ENCODE measurements at regions not wholly inside any gene's neighbourhood (a gene's known extent, or its start where the extent isn't known, plus 50 kb on each side); places are given as distances from the start of the nearest gene placed in this dataset.

DNA sequence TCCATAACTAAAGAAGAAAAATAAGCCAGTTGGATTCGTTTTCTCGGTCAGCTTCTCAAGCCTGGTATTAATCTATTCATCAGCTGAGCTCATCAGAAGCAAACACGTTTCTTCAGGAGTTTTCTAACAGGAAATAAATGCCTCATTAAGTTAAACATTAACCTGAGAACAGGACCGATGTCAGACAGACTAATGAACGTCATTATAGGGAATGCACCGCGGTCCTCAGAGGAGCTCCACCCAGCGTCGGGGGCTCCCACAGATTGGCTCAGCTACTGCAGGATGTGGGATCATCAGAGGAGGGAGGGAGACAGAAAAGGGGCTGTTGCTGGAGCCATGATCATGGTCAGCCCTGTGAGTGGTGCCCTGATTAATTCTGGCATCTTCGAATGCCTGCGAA lies 615.4 kb downstream of the PTPRU start:
- H3K9me3 ChIP-seq, result no peaks in the 10 kb centered on the region
- no peak for DNase-seq (ENCODE audit: low spot score in 2 of 2)
- in situ Hi-C loops (cut with MboI; ENCODE audit: low sequenced_read_pairs), result no loop called here
- H3K36me3 ChIP-seq (replicated peaks), result no peaks in the 10 kb centered on the region
- H3K4me1 ChIP-seq, result no peaks in the 10 kb centered on the region
- 0 out of 2 replicates have a peak, but pooled peaks cover 2% of the 10 kb centered on the region for H3K27me3 ChIP-seq (ENCODE audit: low read depth)
- no peak overlapping the region for H3K4me3 ChIP-seq

DNA sequence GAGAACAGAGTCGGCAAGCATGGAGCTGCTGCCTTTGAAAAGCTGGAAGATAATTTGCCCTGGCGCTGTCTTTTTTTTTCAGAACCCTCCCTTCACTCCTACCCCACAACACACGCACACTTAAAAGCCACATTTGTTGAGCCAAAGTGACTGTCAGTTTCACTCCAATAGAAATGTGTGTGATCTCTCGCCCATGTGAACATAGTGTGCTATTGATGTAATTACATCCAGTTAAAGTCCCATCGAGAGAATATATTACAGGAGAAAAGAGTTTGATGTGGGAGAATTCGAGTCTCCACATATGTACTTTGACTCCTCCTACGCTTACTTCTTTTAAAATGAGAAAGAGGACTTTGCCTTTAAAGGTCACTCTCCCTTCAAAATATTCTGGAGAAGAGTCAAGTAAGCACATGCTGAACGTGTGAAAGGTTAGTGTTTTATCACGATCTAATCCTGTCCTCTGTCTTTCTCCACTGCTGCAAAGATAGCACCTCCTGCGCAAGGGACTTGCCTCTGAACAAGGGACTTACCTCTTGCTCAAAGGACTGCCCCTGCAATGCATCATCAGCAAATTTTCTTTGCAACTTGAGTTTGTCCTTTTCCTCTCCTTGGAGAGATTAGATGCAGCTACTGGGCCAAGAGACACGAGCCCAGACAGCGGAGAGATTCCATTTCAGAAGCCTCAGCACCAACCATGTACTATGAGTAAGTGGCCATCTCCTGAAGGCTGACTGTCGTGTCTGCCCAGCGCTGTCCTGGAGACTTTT lies 613.9 kb downstream of the PTPRU start:
- Histone ChIP-seq H3K4me1 (no peaks in the 10 kb centered on the region), H3K36me3 (replicated peaks) (no peaks in the 10 kb centered on the region), H3K27me3 (ENCODE audit: low read depth) (0 out of 2 replicates have a peak, but pooled peaks cover 2% of the 10 kb centered on the region), H3K4me3 (no peak overlapping the region), H3K9me3 (no peaks in the 10 kb centered on the region)
- in situ Hi-C loops (cut with MboI; ENCODE audit: low sequenced_read_pairs), result no loop called here
- DNase-seq (ENCODE audit: low spot score in 2 of 2), result no peak

DNA sequence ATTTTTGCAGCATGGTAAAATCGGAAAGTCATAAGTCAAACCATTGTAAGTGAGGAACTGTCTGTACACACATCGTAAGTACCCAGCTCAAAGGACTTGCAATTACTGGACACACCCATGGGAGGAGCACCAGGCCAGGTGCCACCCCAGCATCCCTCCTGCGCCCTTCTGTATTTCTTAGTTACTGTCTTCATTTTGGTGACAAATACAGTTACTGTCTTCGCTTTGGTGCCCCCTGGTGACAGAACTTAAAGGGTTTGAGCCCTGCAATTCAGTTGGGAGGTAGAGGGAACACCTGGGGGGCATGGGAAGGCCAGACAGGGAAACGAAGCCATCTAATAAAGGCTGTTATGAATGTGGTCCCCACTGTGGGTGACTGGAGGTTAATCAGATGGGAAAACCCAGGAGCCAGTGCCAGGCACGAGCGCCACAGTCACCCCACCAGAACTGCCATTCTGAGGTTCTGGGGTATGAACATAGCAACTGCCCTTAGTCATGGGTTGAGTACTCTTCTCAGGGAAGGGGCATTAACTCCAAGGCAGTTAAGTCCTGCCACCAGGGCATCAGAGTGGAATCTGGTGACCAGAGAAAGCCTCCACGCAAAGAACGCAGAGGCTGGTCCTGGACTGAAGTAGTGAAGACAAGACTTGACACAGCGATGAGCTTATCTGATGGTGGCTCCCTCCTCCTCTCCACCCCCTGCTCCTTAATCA lies 612.9 kb downstream of the PTPRU start:
- H3K27me3 ChIP-seq (ENCODE audit: low read depth), result 0 out of 2 replicates have a peak, but pooled peaks cover 2% of the 10 kb centered on the region
- in situ Hi-C loops (cut with MboI; ENCODE audit: low sequenced_read_pairs), result no loop called here
- peak; percentile 4 to 65 for DNase-seq (ENCODE audit: low spot score in 2 of 2)
- H3K9me3 ChIP-seq, result no peaks in the 10 kb centered on the region
- no peaks in the 10 kb centered on the region for H3K4me1 ChIP-seq
- H3K4me3 ChIP-seq, result no peak overlapping the region
- H3K36me3 ChIP-seq (replicated peaks), result no peaks in the 10 kb centered on the region

DNA sequence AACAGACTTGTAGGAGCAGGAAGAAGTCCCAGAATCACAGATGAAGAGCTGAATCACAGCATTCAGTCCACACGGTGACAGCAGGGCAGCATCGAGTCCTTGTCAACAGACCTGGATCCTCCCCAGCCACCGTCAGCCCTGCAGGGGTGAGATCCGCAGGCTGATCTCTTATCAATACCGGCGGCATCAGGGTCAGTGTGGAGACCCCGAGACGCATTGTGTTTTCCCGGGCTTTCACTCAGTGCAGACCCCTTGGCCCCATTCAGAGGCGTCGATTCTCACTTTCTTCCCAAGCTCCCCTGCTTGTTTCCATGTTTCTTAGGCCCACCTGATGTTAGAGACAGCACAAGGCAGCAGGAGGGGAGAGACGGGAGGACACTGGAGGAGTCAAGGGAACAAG lies 609.6 kb downstream of the PTPRU start:
- Histone ChIP-seq H3K9me3 (peaks cover 4% of the 10 kb centered on the region; the same call in 1 of the 2 replicates), H3K27me3 (ENCODE audit: low read depth) (0 out of 2 replicates have a peak, but pooled peaks cover 2% of the 10 kb centered on the region), H3K36me3 (replicated peaks) (no peaks in the 10 kb centered on the region), H3K4me1 (no peaks in the 10 kb centered on the region), H3K4me3 (no peak overlapping the region)
- in situ Hi-C loops (cut with MboI; ENCODE audit: low sequenced_read_pairs), result no loop called here
- no peak for DNase-seq (ENCODE audit: low spot score in 2 of 2)

DNA sequence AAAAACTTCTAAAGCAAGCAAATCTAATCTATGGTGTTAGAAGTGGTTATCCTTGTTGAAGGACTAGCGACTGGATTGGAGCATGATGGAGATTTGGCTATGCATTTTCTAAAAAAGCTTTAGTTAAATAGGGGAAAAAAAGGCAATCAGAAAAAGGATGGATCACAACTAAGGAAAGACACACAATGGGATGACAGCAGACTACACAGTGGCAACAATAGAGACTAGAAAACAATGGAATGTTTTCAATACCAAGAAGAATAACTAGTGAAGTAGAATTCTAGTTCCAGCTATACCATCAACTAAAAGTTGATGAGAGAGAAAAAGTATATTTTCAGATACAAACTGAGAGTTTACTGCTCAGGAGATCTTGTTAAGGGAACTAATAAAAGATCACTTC lies 605.8 kb downstream of the PTPRU start:
- in situ Hi-C loops (cut with MboI; ENCODE audit: low sequenced_read_pairs), result no loop called here
- H3K9me3 ChIP-seq, result peaks cover 4% of the 10 kb centered on the region; the same call in 1 of the 2 replicates
- no peaks in the 10 kb centered on the region for H3K27me3 ChIP-seq (ENCODE audit: low read depth)
- no peak overlapping the region for H3K4me3 ChIP-seq
- no peaks in the 10 kb centered on the region for H3K4me1 ChIP-seq
- no peaks in the 10 kb centered on the region for H3K36me3 ChIP-seq (replicated peaks)
- no peak for DNase-seq (ENCODE audit: low spot score in 2 of 2)

DNA sequence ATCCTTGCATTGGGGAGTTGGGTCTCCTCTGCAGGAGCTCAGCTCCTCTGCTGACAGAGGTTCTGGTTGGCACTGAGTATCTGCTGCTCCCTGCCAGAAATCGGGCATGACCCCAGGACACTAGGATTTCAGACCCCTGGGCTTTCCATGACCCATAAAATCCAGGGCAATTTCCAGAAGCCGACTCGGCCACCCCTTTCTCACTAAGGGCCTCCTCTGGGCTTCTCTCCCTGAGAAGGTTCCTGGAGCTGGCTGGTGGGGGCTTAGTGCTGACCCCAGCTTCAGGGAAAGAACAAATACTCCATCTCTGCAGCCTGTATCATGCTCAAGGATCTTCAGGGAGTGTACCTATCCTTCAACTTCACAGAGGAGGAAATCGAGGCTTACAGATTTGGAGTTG lies 603.4 kb downstream of the PTPRU start:
- no peak for DNase-seq (ENCODE audit: low spot score in 2 of 2)
- Histone ChIP-seq H3K4me1 (no peaks in the 10 kb centered on the region), H3K27me3 (ENCODE audit: low read depth) (no peaks in the 10 kb centered on the region), H3K36me3 (replicated peaks) (no peaks in the 10 kb centered on the region), H3K4me3 (no peak overlapping the region), H3K9me3 (peaks cover 4% of the 10 kb centered on the region; the same call in 1 of the 2 replicates)
- in situ Hi-C loops (cut with MboI; ENCODE audit: low sequenced_read_pairs), result no loop called here

DNA sequence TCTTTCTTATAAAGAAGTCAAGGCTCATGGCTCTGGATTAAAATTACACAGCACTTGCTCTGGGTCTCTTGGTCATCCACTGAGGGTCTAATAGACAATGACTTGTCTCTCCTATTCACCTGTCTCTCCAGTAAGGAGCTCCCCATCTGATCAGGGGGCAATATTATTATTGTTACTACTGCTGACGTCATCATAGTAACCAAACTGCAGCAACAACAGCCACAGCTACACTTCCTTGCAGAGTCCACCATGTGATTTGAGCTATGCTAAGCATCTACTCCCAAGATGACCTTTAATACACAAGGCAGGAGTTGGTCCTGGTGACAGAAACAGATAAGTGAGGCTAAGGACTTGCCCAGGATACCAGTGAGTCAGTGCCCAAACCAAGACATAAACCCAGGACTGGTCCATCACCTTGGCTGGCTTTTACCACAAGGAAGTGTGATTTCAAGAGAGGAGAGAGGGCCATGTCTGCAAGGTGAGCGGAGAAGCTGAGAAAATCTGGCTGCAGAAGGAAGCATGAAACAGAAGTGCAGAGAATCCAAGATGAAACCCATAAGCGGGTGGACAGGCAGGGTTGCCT lies 602.5 kb downstream of the PTPRU start:
- peaks cover 4% of the 10 kb centered on the region; the same call in 1 of the 2 replicates for H3K9me3 ChIP-seq
- H3K36me3 ChIP-seq (replicated peaks), result no peaks in the 10 kb centered on the region
- no peak for DNase-seq (ENCODE audit: low spot score in 2 of 2)
- in situ Hi-C loops (cut with MboI; ENCODE audit: low sequenced_read_pairs), result no loop called here
- H3K27me3 ChIP-seq (ENCODE audit: low read depth), result no peaks in the 10 kb centered on the region
- H3K4me3 ChIP-seq, result no peak overlapping the region
- H3K4me1 ChIP-seq, result no peaks in the 10 kb centered on the region

DNA sequence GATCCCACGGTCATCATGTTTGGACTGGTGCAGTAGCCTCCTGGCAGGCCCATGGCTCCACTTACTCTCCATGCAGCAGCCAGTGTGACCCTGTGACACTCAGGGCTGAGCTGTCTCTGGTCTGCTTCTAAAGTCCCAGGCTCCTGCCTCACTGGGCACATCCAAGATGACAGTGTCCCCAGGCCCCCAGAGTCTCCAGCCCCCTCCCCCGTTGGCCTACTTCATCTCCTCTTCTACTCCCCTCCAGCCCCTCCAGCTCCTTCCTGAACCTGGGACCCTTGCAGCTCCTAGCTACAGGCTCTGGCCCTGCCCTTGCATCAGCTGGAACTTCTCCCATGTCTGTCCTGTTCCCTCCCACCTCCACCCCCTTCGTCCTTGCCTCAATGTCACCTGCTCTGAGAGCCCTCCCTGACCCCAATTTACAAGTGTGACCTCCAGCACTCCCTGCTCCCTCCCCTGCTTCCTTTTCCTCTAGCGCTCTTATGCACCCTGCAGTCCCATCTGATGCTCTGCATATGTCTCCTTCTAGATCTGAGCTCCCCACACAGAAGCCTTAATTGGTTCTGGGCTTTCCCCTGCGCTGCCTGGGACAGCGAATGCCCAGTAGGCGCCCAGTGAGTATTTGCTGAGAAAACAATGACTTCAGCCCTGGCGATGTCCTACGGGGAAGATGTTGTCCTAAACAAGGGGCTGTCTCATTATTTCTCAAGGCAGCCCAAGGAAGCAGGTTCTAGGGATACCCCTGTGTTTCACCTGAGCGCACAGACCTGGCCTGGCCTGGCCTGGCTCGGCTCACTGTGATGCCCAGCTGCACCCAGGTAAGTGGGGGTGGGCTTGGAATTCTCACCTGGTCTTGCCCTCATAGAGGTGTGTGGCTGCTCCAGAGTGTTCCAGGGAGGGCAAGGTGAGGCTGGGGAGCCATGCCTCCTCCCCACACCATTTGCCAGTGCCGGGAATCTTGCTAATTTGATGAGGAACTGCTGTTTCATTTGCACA lies 600.6 kb downstream of the PTPRU start:
- H3K27me3 ChIP-seq (ENCODE audit: low read depth), result no peaks in the 10 kb centered on the region
- in situ Hi-C loops (cut with MboI; ENCODE audit: low sequenced_read_pairs), result no loop called here
- no peaks in the 10 kb centered on the region for H3K4me1 ChIP-seq
- no peak overlapping the region for H3K4me3 ChIP-seq
- DNase-seq (ENCODE audit: low spot score in 2 of 2), result no peak
- H3K36me3 ChIP-seq (replicated peaks), result no peaks in the 10 kb centered on the region
- peaks cover 4% of the 10 kb centered on the region; the same call in 1 of the 2 replicates for H3K9me3 ChIP-seq

DNA sequence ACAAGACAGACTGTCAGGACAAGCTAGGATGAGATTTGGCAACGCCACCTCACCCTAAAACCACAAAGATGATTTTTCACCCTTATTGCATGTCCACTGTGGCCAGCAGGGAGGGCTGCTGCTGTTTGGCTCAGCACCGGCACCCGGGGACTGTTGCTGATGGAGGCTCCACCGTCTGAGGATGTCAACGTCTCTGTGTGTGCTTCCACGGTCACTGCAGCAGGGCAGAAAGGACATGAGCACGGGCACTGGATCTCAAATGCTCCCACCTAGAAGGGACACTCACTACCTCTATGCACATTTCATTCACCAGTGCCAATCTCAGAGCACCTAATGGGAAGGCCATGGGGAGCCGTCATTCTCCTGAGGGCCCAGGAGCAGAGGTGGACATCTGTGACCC lies 599.6 kb downstream of the PTPRU start:
- no peak overlapping the region for H3K4me3 ChIP-seq
- no peak for DNase-seq (ENCODE audit: low spot score in 2 of 2)
- no peaks in the 10 kb centered on the region for H3K4me1 ChIP-seq
- H3K36me3 ChIP-seq (replicated peaks), result no peaks in the 10 kb centered on the region
- in situ Hi-C loops (cut with MboI; ENCODE audit: low sequenced_read_pairs), result no loop called here
- H3K27me3 ChIP-seq (ENCODE audit: low read depth), result no peaks in the 10 kb centered on the region
- no peaks in the 10 kb centered on the region for H3K9me3 ChIP-seq

DNA sequence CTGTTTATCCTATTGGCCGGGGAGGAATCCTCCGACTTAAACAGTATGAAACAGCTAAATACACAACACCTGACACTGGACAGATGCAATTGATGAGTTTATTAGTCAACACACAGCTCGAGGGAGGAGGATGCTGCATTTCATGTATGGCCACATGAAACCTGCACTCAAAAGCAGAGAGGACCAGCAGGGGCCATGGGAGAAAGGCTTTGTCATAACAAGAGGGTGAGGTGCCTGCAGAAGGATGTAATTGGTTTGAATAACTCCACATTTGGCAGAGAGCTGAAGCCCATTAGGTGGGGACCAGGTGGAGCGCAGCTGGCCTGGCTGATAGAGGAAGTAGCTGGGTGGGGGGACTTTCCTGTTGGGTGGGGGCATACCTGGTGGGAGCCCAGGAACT lies 599.1 kb downstream of the PTPRU start:
- in situ Hi-C loops (cut with MboI; ENCODE audit: low sequenced_read_pairs), result no loop called here
- no peaks in the 10 kb centered on the region for H3K27me3 ChIP-seq (ENCODE audit: low read depth)
- DNase-seq (ENCODE audit: low spot score in 2 of 2), result no peak
- no peak overlapping the region for H3K4me3 ChIP-seq
- H3K36me3 ChIP-seq (replicated peaks), result no peaks in the 10 kb centered on the region
- H3K9me3 ChIP-seq, result no peaks in the 10 kb centered on the region
- no peaks in the 10 kb centered on the region for H3K4me1 ChIP-seq

DNA sequence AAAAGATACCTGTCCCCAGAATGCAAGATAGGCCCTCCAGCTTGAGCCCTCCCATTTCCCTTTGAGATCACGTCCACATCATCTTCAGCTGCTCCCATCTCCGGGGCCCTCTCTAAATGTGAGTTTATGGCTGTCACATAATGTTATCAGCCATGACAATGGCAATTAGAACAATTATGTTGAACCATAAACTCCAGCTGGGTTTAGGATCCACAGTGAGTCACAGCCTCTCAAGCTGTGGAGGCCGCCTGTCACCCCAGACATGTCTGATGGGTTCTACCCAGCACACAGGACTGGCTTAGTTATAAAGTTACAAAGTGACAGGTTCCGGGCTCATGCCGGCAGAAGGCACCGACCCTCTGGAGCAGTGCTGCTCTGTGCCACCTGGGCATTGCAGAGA lies 597.3 kb downstream of the PTPRU start:
- Histone ChIP-seq H3K9me3 (no peaks in the 10 kb centered on the region), H3K27me3 (ENCODE audit: low read depth) (no peaks in the 10 kb centered on the region; the same call in 1 of the 2 replicates), H3K36me3 (replicated peaks) (no peaks in the 10 kb centered on the region), H3K4me3 (no peak overlapping the region), H3K4me1 (no peaks in the 10 kb centered on the region)
- in situ Hi-C loops (cut with MboI; ENCODE audit: low sequenced_read_pairs), result no loop called here
- DNase-seq (ENCODE audit: low spot score in 2 of 2), result no peak

DNA sequence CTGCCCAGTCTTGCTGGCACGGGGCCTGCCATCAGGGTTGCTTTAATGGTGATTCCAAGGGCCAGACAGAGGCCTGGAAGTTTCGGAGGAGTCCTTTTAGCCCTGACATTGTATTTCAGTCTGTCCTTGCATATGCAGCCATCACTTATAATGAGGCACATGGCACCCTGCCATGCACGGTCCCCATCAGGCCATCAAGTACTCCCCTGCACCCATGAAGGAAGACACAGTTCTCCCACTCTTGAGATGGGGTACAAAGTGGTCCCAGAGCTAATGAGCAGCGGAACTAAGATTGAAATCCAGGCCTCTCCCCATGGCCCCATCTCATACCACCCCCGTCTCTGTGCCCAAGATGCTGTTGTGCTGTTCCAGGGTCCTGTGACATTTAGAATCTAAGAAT lies 596.6 kb downstream of the PTPRU start:
- H3K9me3 ChIP-seq, result no peaks in the 10 kb centered on the region
- no peak for DNase-seq (ENCODE audit: low spot score in 2 of 2)
- in situ Hi-C loops (cut with MboI; ENCODE audit: low sequenced_read_pairs), result no loop called here
- H3K4me1 ChIP-seq, result no peaks in the 10 kb centered on the region
- H3K27me3 ChIP-seq (ENCODE audit: low read depth), result no peaks in the 10 kb centered on the region; the same call in 1 of the 2 replicates
- H3K36me3 ChIP-seq (replicated peaks), result no peaks in the 10 kb centered on the region
- H3K4me3 ChIP-seq, result no peak overlapping the region

DNA sequence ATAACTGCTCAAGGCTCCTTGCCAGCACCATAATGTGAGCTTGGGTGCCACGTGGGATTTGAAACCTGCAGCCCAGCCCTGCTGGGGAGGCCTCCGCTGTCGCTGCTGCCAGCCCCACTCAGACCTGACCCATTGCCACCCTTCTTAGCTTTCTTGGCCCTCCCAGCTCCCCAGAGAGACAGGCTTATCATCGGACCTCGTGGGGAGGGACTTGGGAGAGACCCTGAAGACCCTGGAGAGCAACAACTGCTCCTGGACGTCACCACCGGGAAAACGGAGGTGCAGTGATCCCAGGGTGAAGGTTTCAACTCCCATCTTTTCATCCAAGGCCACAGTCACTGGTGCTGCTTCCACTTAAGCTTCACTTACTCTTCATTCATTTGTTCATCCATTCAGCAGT lies 596.1 kb downstream of the PTPRU start:
- no peak for DNase-seq (ENCODE audit: low spot score in 2 of 2)
- no peaks in the 10 kb centered on the region; the same call in 1 of the 2 replicates for H3K27me3 ChIP-seq (ENCODE audit: low read depth)
- no peaks in the 10 kb centered on the region for H3K9me3 ChIP-seq
- H3K36me3 ChIP-seq (replicated peaks), result no peaks in the 10 kb centered on the region
- no peak overlapping the region for H3K4me3 ChIP-seq
- H3K4me1 ChIP-seq, result no peaks in the 10 kb centered on the region
- in situ Hi-C loops (cut with MboI; ENCODE audit: low sequenced_read_pairs), result no loop called here

All from HAP-1 (cell line).